Smooth muscle cell (in vitro differentiated cells): ENCODE measurements at regions not wholly inside any gene's neighbourhood (a gene's known extent, or its start where the extent isn't known, plus 50 kb on each side); places are given as distances from the start of the nearest gene placed in this dataset.

Experiments used
- DNase-seq: peaks from one replicate; lab custom pipeline; 2025; ENCODE audit not compliant: unreplicated experiment; lab: John Stamatoyannopoulos, UW
- H2AFZ ChIP-seq: fragments of 200-600 bp; sonication (generic); 2 replicates; pipeline ENCODE4 v1.6.0; 2016; ENCODE audit warnings: antibody characterized with exemption, low read depth, mild to moderate bottlenecking
- H3F3A ChIP-seq: fragments of 200-600 bp; sonication (generic); 2 replicates; pipeline ENCODE4 v1.6.0; 2017; ENCODE audit warnings: antibody characterized with exemption, low read depth
- H3K27ac ChIP-seq: fragments of 200-600 bp; sonication (generic); 2 replicates; pipeline ENCODE4 v1.5.1; 2016; ENCODE audit warnings: low read depth, mild to moderate bottlenecking
- H3K27me3 ChIP-seq: fragments of 200-600 bp; sonication (generic); 2 replicates; pipeline ENCODE4 v1.6.1; 2016; ENCODE audit warnings: low read depth, mild to moderate bottlenecking
- H3K36me3 ChIP-seq: fragments of 200-600 bp; sonication (generic); 2 replicates; pipeline ENCODE4 v1.5.1; 2016; ENCODE audit warnings: low read depth
- H3K4me1 ChIP-seq: fragments of 200-600 bp; sonication (generic); 2 replicates; pipeline ENCODE4 v1.5.1; 2016; ENCODE audit warnings: low read depth
- H3K4me2 ChIP-seq: fragments of 200-600 bp; sonication (generic); 2 replicates; pipeline ENCODE4 v1.6.0; 2016; ENCODE audit warnings: mild to moderate bottlenecking
- H3K4me3 ChIP-seq: fragments of 200-600 bp; sonication (generic); 2 replicates; pipeline ENCODE4 v1.5.1; 2016; ENCODE audit warnings: mild to moderate bottlenecking
- H3K79me2 ChIP-seq: fragments of 200-600 bp; sonication (generic); 2 replicates; pipeline ENCODE4 v1.6.0; 2016; ENCODE audit warnings: low read depth, mild to moderate bottlenecking
- H3K9ac ChIP-seq: fragments of 200-600 bp; sonication (generic); 2 replicates; pipeline ENCODE4 v1.6.0; 2016; ENCODE audit warnings: low read depth
- H3K9me3 ChIP-seq: fragments of 200-600 bp; sonication (generic); replicated peaks from 2 replicates; pipeline ENCODE4 v1.5.1; 2016; ENCODE audit warnings: low read depth
- H4K20me1 ChIP-seq: fragments of 200-600 bp; sonication (generic); 2 replicates; pipeline ENCODE4 v1.6.0; 2016; ENCODE audit warnings: low read depth
- WGBS: methylation state at CpG from one replicate; pipeline ENCODE4 v1.1.7; 2016; ENCODE audit warnings: low lambda C conversion rate; 5-methylcytosine and 5-hydroxymethylcytosine counted together
- TF ChIP-seq, protein P1 (sequence below): fragments of 200-600 bp; sonication (generic); IDR thresholded peaks from 2 replicates; pipeline ENCODE4 v1.5.1; 2017; ENCODE audit warnings: borderline replicate concordance, mild to moderate bottlenecking, antibody characterized with exemption; ENCODE audit not compliant: insufficient read depth, poor library complexity, severe bottlenecking

DNA sequence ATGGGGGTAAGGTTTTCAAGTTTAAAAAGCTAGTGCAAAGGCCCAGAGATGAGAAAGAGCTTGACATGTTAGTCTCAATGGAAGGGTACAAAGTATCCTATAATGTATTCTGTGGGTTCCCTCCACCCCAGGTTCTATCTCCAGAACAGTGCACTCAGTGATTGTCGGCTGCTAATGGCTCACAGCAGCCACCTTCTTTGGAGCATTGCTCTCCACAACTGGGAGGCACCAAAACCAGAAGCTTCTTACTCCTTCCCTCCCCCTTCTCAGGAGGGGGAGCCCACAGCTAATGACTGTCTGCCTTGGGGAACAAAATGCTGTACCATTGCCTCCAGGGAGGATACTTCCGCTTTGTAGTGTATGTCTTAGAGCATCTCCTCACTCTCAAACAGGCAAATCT lies 439.4 kb upstream of the RBMS3 start:
- H3K4me1 ChIP-seq = no peaks in the 10 kb centered on the region
- H3K9ac ChIP-seq = no peak overlapping the region
- H2AFZ ChIP-seq = no peak overlapping the region
- no peaks in the 10 kb centered on the region for H4K20me1 ChIP-seq
- 48% methylated on average over 2 of the region's 2 CpGs for WGBS
- no peak overlapping the region for H3K4me3 ChIP-seq
- no peaks in the 10 kb centered on the region for H3F3A ChIP-seq
- H3K27ac ChIP-seq = no peak overlapping the region
- H3K79me2 ChIP-seq = no peaks in the 10 kb centered on the region
- H3K27me3 ChIP-seq = no peaks in the 10 kb centered on the region
- TF ChIP-seq, protein P1, sequence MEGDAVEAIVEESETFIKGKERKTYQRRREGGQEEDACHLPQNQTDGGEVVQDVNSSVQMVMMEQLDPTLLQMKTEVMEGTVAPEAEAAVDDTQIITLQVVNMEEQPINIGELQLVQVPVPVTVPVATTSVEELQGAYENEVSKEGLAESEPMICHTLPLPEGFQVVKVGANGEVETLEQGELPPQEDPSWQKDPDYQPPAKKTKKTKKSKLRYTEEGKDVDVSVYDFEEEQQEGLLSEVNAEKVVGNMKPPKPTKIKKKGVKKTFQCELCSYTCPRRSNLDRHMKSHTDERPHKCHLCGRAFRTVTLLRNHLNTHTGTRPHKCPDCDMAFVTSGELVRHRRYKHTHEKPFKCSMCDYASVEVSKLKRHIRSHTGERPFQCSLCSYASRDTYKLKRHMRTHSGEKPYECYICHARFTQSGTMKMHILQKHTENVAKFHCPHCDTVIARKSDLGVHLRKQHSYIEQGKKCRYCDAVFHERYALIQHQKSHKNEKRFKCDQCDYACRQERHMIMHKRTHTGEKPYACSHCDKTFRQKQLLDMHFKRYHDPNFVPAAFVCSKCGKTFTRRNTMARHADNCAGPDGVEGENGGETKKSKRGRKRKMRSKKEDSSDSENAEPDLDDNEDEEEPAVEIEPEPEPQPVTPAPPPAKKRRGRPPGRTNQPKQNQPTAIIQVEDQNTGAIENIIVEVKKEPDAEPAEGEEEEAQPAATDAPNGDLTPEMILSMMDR = no peak
- no peaks in the 10 kb centered on the region for H3K9me3 ChIP-seq
- H3K36me3 ChIP-seq = no peaks in the 10 kb centered on the region
- no peak for DNase-seq
- no peak overlapping the region for H3K4me2 ChIP-seq

DNA sequence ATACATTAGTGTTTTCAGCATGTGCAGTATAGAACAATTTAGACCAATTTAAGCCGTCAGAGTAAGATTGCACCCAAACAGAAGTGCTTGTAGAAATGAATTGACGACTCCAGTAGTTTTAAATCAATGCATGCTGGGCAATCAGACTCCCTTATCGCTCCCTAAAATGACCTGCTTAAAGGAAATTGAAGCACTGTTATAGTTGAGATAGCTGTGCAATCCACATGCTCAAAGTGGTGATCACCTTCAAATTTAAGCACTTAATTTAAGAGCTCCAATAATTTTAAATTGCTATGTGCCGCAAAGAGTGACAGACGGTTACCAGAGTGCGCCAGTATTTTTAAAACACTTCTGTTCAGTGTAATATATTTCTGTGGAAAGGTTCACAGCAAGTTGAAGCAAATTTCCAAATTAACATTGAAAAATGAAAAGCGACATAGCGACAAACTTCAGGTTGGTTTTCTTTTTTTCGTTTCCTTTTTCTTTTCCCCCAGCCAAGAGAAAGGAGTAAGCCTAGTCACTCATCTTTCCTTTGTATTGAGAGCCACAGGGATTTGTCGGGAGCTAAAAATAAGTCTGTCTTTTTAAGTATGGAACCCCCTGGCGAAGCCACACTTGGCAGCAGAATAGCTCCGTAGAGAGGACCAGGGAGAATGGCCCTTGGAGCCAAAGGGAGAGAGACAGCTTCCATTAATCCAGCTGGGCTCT lies 436.4 kb upstream of the RBMS3 start:
- H3K4me2 ChIP-seq = no peak overlapping the region
- no peak for DNase-seq
- no peaks in the 10 kb centered on the region for H3F3A ChIP-seq
- no peak overlapping the region for H3K9ac ChIP-seq
- no peaks in the 10 kb centered on the region for H4K20me1 ChIP-seq
- no peaks in the 10 kb centered on the region for H3K27me3 ChIP-seq
- no peak overlapping the region for H2AFZ ChIP-seq
- H3K79me2 ChIP-seq = no peaks in the 10 kb centered on the region
- no peaks in the 10 kb centered on the region for H3K36me3 ChIP-seq
- TF ChIP-seq, protein P1 = no peak
- H3K27ac ChIP-seq = no peak overlapping the region
- 90% methylated on average over 12 of the region's 12 CpGs for WGBS
- H3K9me3 ChIP-seq = no peaks in the 10 kb centered on the region
- no peak overlapping the region for H3K4me3 ChIP-seq
- no peaks in the 10 kb centered on the region for H3K4me1 ChIP-seq

GRCh38 chr3:28845006-28845324 lies 435.9 kb upstream of the RBMS3 start:
- Histone ChIP-seq H3K36me3 (no peaks in the 10 kb centered on the region), H3K4me2 (no peak overlapping the region), H3K4me1 (no peaks in the 10 kb centered on the region), H3K9ac (no peak overlapping the region), H3K9me3 (no peaks in the 10 kb centered on the region), H3K79me2 (no peaks in the 10 kb centered on the region), H3K27me3 (no peaks in the 10 kb centered on the region), H2AFZ (no peak overlapping the region), H4K20me1 (no peaks in the 10 kb centered on the region), H3F3A (no peaks in the 10 kb centered on the region), H3K4me3 (no peak overlapping the region), H3K27ac (no peak overlapping the region)
- DNase-seq = no peak
- TF ChIP-seq, protein P1 = no peak
- 92% methylated on average over 4 of the region's 4 CpGs for WGBS

GRCh38 chr3:28846971-28847478 lies 433.8 kb upstream of the RBMS3 start:
- H3K27me3 ChIP-seq = no peaks in the 10 kb centered on the region
- H3K4me2 ChIP-seq = no peak overlapping the region
- TF ChIP-seq, protein P1 = no peak
- H3K4me1 ChIP-seq = no peaks in the 10 kb centered on the region
- H4K20me1 ChIP-seq = no peaks in the 10 kb centered on the region
- no peaks in the 10 kb centered on the region for H3K79me2 ChIP-seq
- H2AFZ ChIP-seq = no peak overlapping the region
- no peaks in the 10 kb centered on the region for H3K36me3 ChIP-seq
- H3K9ac ChIP-seq = no peak overlapping the region
- DNase-seq = no peak
- no peak overlapping the region for H3K4me3 ChIP-seq
- H3K9me3 ChIP-seq = no peaks in the 10 kb centered on the region
- no peaks in the 10 kb centered on the region for H3F3A ChIP-seq
- no peak overlapping the region for H3K27ac ChIP-seq
- 55% methylated on average over 9 of the region's 14 CpGs for WGBS
